ENCODE measurements at regions not wholly inside any gene's neighbourhood (a gene's known extent, or its start where the extent isn't known, plus 50 kb on each side); places are given as distances from the start of the nearest gene placed in this dataset.
"Not testable (repeated sequence)": the region's sequence is repeated elsewhere in the genome, so short reads cannot be mapped to it uniquely, and the experiment has no call there.

GRCh38 chr3:72536878-72537267 is 311.4 kb downstream of the SHQ1 start:
- DNase-seq (ENCODE audit: low read depth): no peak

GRCh38 chr3:72536206-72536877 is 311.9 kb downstream of the SHQ1 start:
- no peak for DNase-seq (ENCODE audit: low read depth)

GRCh38 chr3:72535772-72536171 is 312.5 kb downstream of the SHQ1 start:
- peak; percentile 21 for DNase-seq (ENCODE audit: low read depth)

GRCh38 chr3:72533591-72534473 is 314.4 kb downstream of the SHQ1 start:
- peak; percentile 11 for DNase-seq (ENCODE audit: low read depth)

GRCh38 chr3:72530426-72530825 is 317.8 kb downstream of the SHQ1 start:
- DNase-seq (ENCODE audit: low read depth): no peak

GRCh38 chr3:72529081-72529480 is 319.2 kb downstream of the SHQ1 start:
- no peak for DNase-seq (ENCODE audit: low read depth)

GRCh38 chr3:72523429-72524151 is 324.7 kb downstream of the SHQ1 start:
- no peak for DNase-seq (ENCODE audit: low read depth)

- DNase-seq (ENCODE audit: low read depth): peak; percentile 58
Observed at GRCh38 chr3:72520690-72521308, 327.4 kb downstream of the SHQ1 start.

GRCh38 chr3:72519946-72520604 is 328.2 kb downstream of the SHQ1 start:
- no peak for DNase-seq (ENCODE audit: low read depth)

GRCh38 chr3:72517921-72518424 is 330.3 kb downstream of the SHQ1 start:
- no peak for DNase-seq (ENCODE audit: low read depth)

- DNase-seq (ENCODE audit: low read depth): no peak
Observed at GRCh38 chr3:72517336-72517735, 330.9 kb downstream of the SHQ1 start.

- no peak for DNase-seq (ENCODE audit: low read depth)
Observed at GRCh38 chr3:72516361-72516760, 331.9 kb downstream of the SHQ1 start.

- no peak for DNase-seq (ENCODE audit: low read depth)
Observed at GRCh38 chr3:72515941-72516340, 332.3 kb downstream of the SHQ1 start.

GRCh38 chr3:72515281-72515680 is 333.0 kb downstream of the SHQ1 start:
- DNase-seq (ENCODE audit: low read depth): no peak

GRCh38 chr3:72510247-72510646 is 338.0 kb downstream of the SHQ1 start:
- no peak for DNase-seq (ENCODE audit: low read depth)

- DNase-seq (ENCODE audit: low read depth): no peak
Observed at GRCh38 chr3:72505539-72506405, 342.5 kb downstream of the SHQ1 start.

GRCh38 chr3:72497501-72497900 is 350.7 kb downstream of the SHQ1 start:
- DNase-seq (ENCODE audit: low read depth): not testable (repeated sequence)

- no peak for DNase-seq (ENCODE audit: low read depth)
Observed at GRCh38 chr3:72496051-72496670, 352.1 kb downstream of the SHQ1 start.

- DNase-seq (ENCODE audit: low read depth): no peak
Observed at GRCh38 chr3:72494626-72495025, 353.6 kb downstream of the SHQ1 start.

- DNase-seq (ENCODE audit: low read depth): peak; percentile 50
Observed at GRCh38 chr3:72494130-72494529, 354.1 kb downstream of the SHQ1 start.
